Activated CD4-positive, alpha-beta memory T cell treated with anti-CD3 and anti-CD28 coated beads, Interleukin-2, amount 10 ng/mL, durations not matched to agents 7 days and 5 days (primary cell): ENCODE measurements at regions not wholly inside any gene's neighbourhood (a gene's known extent, or its start where the extent isn't known, plus 50 kb on each side); places are given as distances from the start of the nearest gene placed in this dataset.

Source experiments
- CTCF ChIA-PET: fragments of 350-600 bp; sonication (Branson Sonifier 250); formaldehyde crosslinking; loops from one replicate; lab custom pipeline; 2021; ENCODE audit warnings: antibody characterized with exemption, inconsistent platforms; lab: Charles Lee
- POLR2A ChIA-PET: fragments of 350-600 bp; sonication (Branson Sonifier 250); formaldehyde crosslinking; loops from one replicate; lab custom pipeline; 2021; ENCODE audit warnings: antibody characterized with exemption; lab: Charles Lee
- DNase-seq: peaks from one replicate; pipeline ENCODE4 v3.0.0-alpha.2; 2020
- H3K27ac Mint-ChIP-seq: one replicate; pipeline ENCODE4 v1.8.0; 2021; ENCODE audit warnings: mild to moderate bottlenecking, mixed read lengths
- H3K27me3 Mint-ChIP-seq: one replicate; pipeline ENCODE4 v1.8.0; 2021; ENCODE audit warnings: mixed read lengths
- H3K36me3 Mint-ChIP-seq: one replicate; pipeline ENCODE4 v1.8.0; 2021; ENCODE audit warnings: low read depth, mixed read lengths
- H3K4me1 Mint-ChIP-seq: one replicate; pipeline ENCODE4 v1.8.0; 2021; ENCODE audit warnings: mixed read lengths
- H3K4me3 Mint-ChIP-seq: one replicate; pipeline ENCODE4 v1.8.0; 2021; ENCODE audit warnings: mild to moderate bottlenecking, mixed read lengths
- H3K9me3 Mint-ChIP-seq: one replicate; pipeline ENCODE4 v1.8.0; 2021; ENCODE audit warnings: mixed read lengths

GRCh38 chr13:111857336-111857735 lies 209.6 kb upstream of the SOX1 start:
- no peak for DNase-seq
- no peak overlapping the region for H3K27ac Mint-ChIP-seq
- no peaks in the 10 kb centered on the region for H3K36me3 Mint-ChIP-seq
- CTCF ChIA-PET, result no interaction called here
- H3K9me3 Mint-ChIP-seq, result peaks cover 3% of the 10 kb centered on the region
- POLR2A ChIA-PET, result no interaction called here
- H3K27me3 Mint-ChIP-seq, result no peaks in the 10 kb centered on the region
- no peak overlapping the region for H3K4me3 Mint-ChIP-seq
- no peaks in the 10 kb centered on the region for H3K4me1 Mint-ChIP-seq

GRCh38 chr13:111857846-111858560 lies 208.9 kb upstream of the SOX1 start:
- Mint-ChIP-seq H3K9me3 (peaks cover 3% of the 10 kb centered on the region), H3K27ac (no peak overlapping the region)
- CTCF ChIA-PET, result no interaction called here

GRCh38 chr13:111858571-111858970 lies 208.4 kb upstream of the SOX1 start:
- H3K4me3 Mint-ChIP-seq, result no peak overlapping the region

More at GRCh38 chr13:111857846-111858560, 208.9 kb upstream of the SOX1 start:
- Mint-ChIP-seq H3K36me3 (no peaks in the 10 kb centered on the region), H3K27me3 (no peaks in the 10 kb centered on the region), H3K4me3 (no peak overlapping the region), H3K4me1 (no peaks in the 10 kb centered on the region)
- no peak for DNase-seq
- POLR2A ChIA-PET, result no interaction called here

GRCh38 chr13:111859354-111860230 lies 207.4 kb upstream of the SOX1 start:
- POLR2A ChIA-PET, result no interaction called here
- H3K9me3 Mint-ChIP-seq, result peaks cover 3% of the 10 kb centered on the region
- no peaks in the 10 kb centered on the region for H3K4me1 Mint-ChIP-seq
- H3K27me3 Mint-ChIP-seq, result no peaks in the 10 kb centered on the region
- DNase-seq, result no peak
- H3K36me3 Mint-ChIP-seq, result no peaks in the 10 kb centered on the region
- no peak overlapping the region for H3K4me3 Mint-ChIP-seq
- H3K27ac Mint-ChIP-seq, result no peak overlapping the region
- CTCF ChIA-PET, result no interaction called here

More at GRCh38 chr13:111858571-111858970, 208.4 kb upstream of the SOX1 start:
- H3K9me3 Mint-ChIP-seq, result peaks cover 3% of the 10 kb centered on the region
- H3K4me1 Mint-ChIP-seq, result no peaks in the 10 kb centered on the region
- H3K36me3 Mint-ChIP-seq, result no peaks in the 10 kb centered on the region
- ChIA-PET CTCF (no interaction called here), POLR2A (no interaction called here)
- H3K27ac Mint-ChIP-seq, result no peak overlapping the region
- no peak for DNase-seq
- H3K27me3 Mint-ChIP-seq, result no peaks in the 10 kb centered on the region

- H3K4me1 Mint-ChIP-seq, result no peaks in the 10 kb centered on the region
- POLR2A ChIA-PET, result no interaction called here
- H3K9me3 Mint-ChIP-seq, result peaks cover 3% of the 10 kb centered on the region
- no peaks in the 10 kb centered on the region for H3K36me3 Mint-ChIP-seq
- DNase-seq, result no peak
- no peaks in the 10 kb centered on the region for H3K27me3 Mint-ChIP-seq
- CTCF ChIA-PET, result no interaction called here
- H3K27ac Mint-ChIP-seq, result no peak overlapping the region
- H3K4me3 Mint-ChIP-seq, result no peak overlapping the region
Observed at GRCh38 chr13:111860231-111860552, 206.8 kb upstream of the SOX1 start.

- Mint-ChIP-seq H3K9me3 (peaks cover 3% of the 10 kb centered on the region), H3K27ac (no peak overlapping the region), H3K4me1 (no peaks in the 10 kb centered on the region), H3K27me3 (no peaks in the 10 kb centered on the region), H3K36me3 (no peaks in the 10 kb centered on the region), H3K4me3 (no peak overlapping the region)
- POLR2A ChIA-PET, result no interaction called here
- CTCF ChIA-PET, result no interaction called here
- no peak for DNase-seq
Observed at GRCh38 chr13:111861319-111861718, 205.6 kb upstream of the SOX1 start.

- ChIA-PET CTCF (no interaction called here), POLR2A (no interaction called here)
- H3K36me3 Mint-ChIP-seq, result no peaks in the 10 kb centered on the region
- H3K27ac Mint-ChIP-seq, result no peak overlapping the region
- no peaks in the 10 kb centered on the region for H3K4me1 Mint-ChIP-seq
- H3K4me3 Mint-ChIP-seq, result no peak overlapping the region
- H3K9me3 Mint-ChIP-seq, result peaks cover 3% of the 10 kb centered on the region
- H3K27me3 Mint-ChIP-seq, result no peaks in the 10 kb centered on the region
- DNase-seq, result no peak
Observed at GRCh38 chr13:111861766-111862366, 205.1 kb upstream of the SOX1 start.

- ChIA-PET POLR2A (no interaction called here), CTCF (no interaction called here)
- Mint-ChIP-seq H3K4me1 (no peaks in the 10 kb centered on the region), H3K9me3 (no peaks in the 10 kb centered on the region), H3K36me3 (no peaks in the 10 kb centered on the region), H3K4me3 (no peak overlapping the region), H3K27me3 (no peaks in the 10 kb centered on the region), H3K27ac (no peak overlapping the region)
- no peak for DNase-seq
Observed at GRCh38 chr13:111862836-111863815, 203.8 kb upstream of the SOX1 start.

- no peaks in the 10 kb centered on the region for H3K4me1 Mint-ChIP-seq
- DNase-seq, result no peak
- ChIA-PET POLR2A (no interaction called here), CTCF (no interaction called here)
- no peak overlapping the region for H3K27ac Mint-ChIP-seq
- no peaks in the 10 kb centered on the region for H3K36me3 Mint-ChIP-seq
- no peaks in the 10 kb centered on the region for H3K9me3 Mint-ChIP-seq
- no peak overlapping the region for H3K4me3 Mint-ChIP-seq
- H3K27me3 Mint-ChIP-seq, result no peaks in the 10 kb centered on the region
Observed at GRCh38 chr13:111864566-111864965, 202.4 kb upstream of the SOX1 start.

GRCh38 chr13:111865046-111865445 lies 201.9 kb upstream of the SOX1 start:
- CTCF ChIA-PET, result no interaction called here
- Mint-ChIP-seq H3K27me3 (no peaks in the 10 kb centered on the region), H3K4me1 (no peaks in the 10 kb centered on the region), H3K9me3 (no peaks in the 10 kb centered on the region), H3K27ac (no peak overlapping the region), H3K36me3 (no peaks in the 10 kb centered on the region), H3K4me3 (no peak overlapping the region)
- no peak for DNase-seq
- POLR2A ChIA-PET, result no interaction called here

- no peaks in the 10 kb centered on the region for H3K36me3 Mint-ChIP-seq
- no peak overlapping the region for H3K4me3 Mint-ChIP-seq
- CTCF ChIA-PET, result no interaction called here
- H3K9me3 Mint-ChIP-seq, result no peaks in the 10 kb centered on the region
- H3K27ac Mint-ChIP-seq, result no peak overlapping the region
- no peaks in the 10 kb centered on the region for H3K4me1 Mint-ChIP-seq
- POLR2A ChIA-PET, result no interaction called here
- H3K27me3 Mint-ChIP-seq, result no peaks in the 10 kb centered on the region
- no peak for DNase-seq
Observed at GRCh38 chr13:111865826-111866225, 201.1 kb upstream of the SOX1 start.

- Mint-ChIP-seq H3K27ac (no peak overlapping the region), H3K27me3 (no peaks in the 10 kb centered on the region), H3K4me3 (no peak overlapping the region), H3K4me1 (no peaks in the 10 kb centered on the region), H3K36me3 (no peaks in the 10 kb centered on the region), H3K9me3 (no peaks in the 10 kb centered on the region)
- POLR2A ChIA-PET, result no interaction called here
- CTCF ChIA-PET, result no interaction called here
- DNase-seq, result no peak
Observed at GRCh38 chr13:111866731-111867245, 200.2 kb upstream of the SOX1 start.
